CD4-positive, alpha-beta memory T cell (primary cell): ENCODE measurements at regions not wholly inside any gene's neighbourhood (a gene's known extent, or its start where the extent isn't known, plus 50 kb on each side); places are given as distances from the start of the nearest gene placed in this dataset.

ENCODE experiments used
- CTCF ChIA-PET: fragments of 350-600 bp; sonication (Branson Sonifier 250); formaldehyde crosslinking; loops from one replicate; lab custom pipeline; 2021; ENCODE audit warnings: inconsistent platforms; ENCODE audit not compliant: partially characterized antibody; lab: Charles Lee
- POLR2A ChIA-PET: fragments of 350-600 bp; sonication (Branson Sonifier 250); formaldehyde crosslinking; loops from one replicate; lab custom pipeline; 2021; ENCODE audit not compliant: partially characterized antibody; lab: Charles Lee
- DNase-seq, 5 donors: peaks; one replicate each; pipeline versions ENCODE4 v3.0.0 to v3.0.0-alpha.2; 2020 to 2022; ENCODE audit warnings: mixed read lengths in 1 of 5
- H3K27ac ChIP-seq: one replicate; pipeline ENCODE4 v1.7.0; 2013; ENCODE audit warnings: low read depth, low read length
- H3K27me3 ChIP-seq: 2 replicates; pipeline ENCODE4 v1.7.0; 2013; ENCODE audit warnings: mild to moderate bottlenecking, low read length, moderate library complexity; ENCODE audit not compliant: insufficient read depth
- H3K36me3 ChIP-seq: 2 replicates; pipeline ENCODE4 v1.7.0; 2013; ENCODE audit warnings: mild to moderate bottlenecking, low read length, moderate library complexity; ENCODE audit not compliant: insufficient read depth
- H3K4me1 ChIP-seq: 2 replicates; pipeline ENCODE4 v1.7.0; 2013; ENCODE audit warnings: mild to moderate bottlenecking, low read length, moderate library complexity; ENCODE audit not compliant: insufficient read depth
- H3K4me3 ChIP-seq, 2 donors: one replicate each; pipeline ENCODE4 v1.7.0; 2013; ENCODE audit warnings: low read length in 2 of 2, mild to moderate bottlenecking in 1 of 2
- H3K9me3 ChIP-seq, 2 donors: one replicate each; pipeline ENCODE4 v1.7.0; 2013; ENCODE audit warnings: low read length in 2 of 2, control low read depth in 1 of 2; ENCODE audit not compliant: control insufficient read depth in 1 of 2
- H3K27ac Mint-ChIP-seq, 7 donors: one replicate each; pipeline ENCODE4 v1.8.0; 2020 to 2021; ENCODE audit warnings: mixed read lengths in 7 of 7, mild to moderate bottlenecking in 6 of 7, inconsistent platforms in 3 of 7, moderate library complexity in 3 of 7
- H3K27me3 Mint-ChIP-seq, 2 donors: one replicate each; pipeline ENCODE4 v1.8.0; 2020 to 2021; ENCODE audit warnings: mixed read lengths in 2 of 2
- H3K36me3 Mint-ChIP-seq, 2 donors: one replicate each; pipeline ENCODE4 v1.8.0; 2020 to 2021; ENCODE audit warnings: mixed read lengths in 2 of 2, inconsistent platforms in 1 of 2, mild to moderate bottlenecking in 1 of 2
- H3K4me1 Mint-ChIP-seq, 4 donors: one replicate each; pipeline ENCODE4 v1.8.0; 2020 to 2021; ENCODE audit warnings: mixed read lengths in 4 of 4, mild to moderate bottlenecking in 1 of 4
- H3K4me3 Mint-ChIP-seq, 8 donors: one replicate each; pipeline ENCODE4 v1.8.0; 2020 to 2021; ENCODE audit warnings: mixed read lengths in 8 of 8, mild to moderate bottlenecking in 7 of 8, moderate library complexity in 6 of 8, inconsistent platforms in 3 of 8
- H3K9me3 Mint-ChIP-seq, 8 donors: one replicate each; pipeline ENCODE4 v1.8.0; 2020 to 2021; ENCODE audit warnings: mixed read lengths in 8 of 8, mild to moderate bottlenecking in 5 of 8, inconsistent platforms in 3 of 8, moderate library complexity in 1 of 8
- intact Hi-C: fragments of 100-400 bp; cut with micrococcal nuclease; formaldehyde crosslinking; loops from one replicate; pipeline ENCODE4 v1.15.1; 2023

GRCh38 chr5:155461304-155461703 lies 447.7 kb downstream of the KIF4B start:
- ChIA-PET POLR2A (no interaction called here), CTCF (no interaction called here)
- Histone ChIP-seq H3K27me3 (no peaks in the 10 kb centered on the region), H3K4me3 (no peak overlapping the region), H3K27ac (no peak overlapping the region), H3K4me1 (no peaks in the 10 kb centered on the region), H3K9me3 (no peaks in the 10 kb centered on the region), H3K36me3 (no peaks in the 10 kb centered on the region)
- Mint-ChIP-seq H3K9me3 (peaks cover 0 to 3% (median 0%) of the 10 kb centered on the region in 8 donors), H3K36me3 (no peaks in the 10 kb centered on the region), H3K27me3 (no peaks in the 10 kb centered on the region), H3K4me3 (no peak overlapping the region), H3K4me1 (no peaks in the 10 kb centered on the region), H3K27ac (no peak overlapping the region)
- intact Hi-C loops, result no loop called here
- no peak for DNase-seq

- Histone ChIP-seq H3K27me3 (no peaks in the 10 kb centered on the region), H3K27ac (no peak overlapping the region), H3K4me3 (no peak overlapping the region), H3K9me3 (no peaks in the 10 kb centered on the region), H3K4me1 (no peaks in the 10 kb centered on the region), H3K36me3 (no peaks in the 10 kb centered on the region)
- Mint-ChIP-seq H3K9me3 (peaks cover 0 to 2% (median 0%) of the 10 kb centered on the region in 8 donors), H3K4me3 (no peak overlapping the region), H3K36me3 (no peaks in the 10 kb centered on the region), H3K27me3 (no peaks in the 10 kb centered on the region), H3K4me1 (no peaks in the 10 kb centered on the region), H3K27ac (no peak overlapping the region)
- DNase-seq, result no peak
- intact Hi-C loops, result no loop called here
- POLR2A ChIA-PET, result no interaction called here
- CTCF ChIA-PET, result no interaction called here
These were observed 453.3 kb downstream of the KIF4B start for GRCh38 chr5:155466851-155467250.

GRCh38 chr5:155471027-155471426 lies 457.5 kb downstream of the KIF4B start:
- intact Hi-C loops, result no loop called here
- H3K9me3 Mint-ChIP-seq, result peaks cover 0 to 4% (median 0%) of the 10 kb centered on the region in 8 donors
- DNase-seq, result no peak
- H3K27me3 Mint-ChIP-seq, result no peaks in the 10 kb centered on the region
- H3K36me3 Mint-ChIP-seq, result no peaks in the 10 kb centered on the region
- H3K36me3 ChIP-seq, result no peaks in the 10 kb centered on the region
- ChIA-PET POLR2A (no interaction called here), CTCF (no interaction called here)
- no peaks in the 10 kb centered on the region for H3K4me1 Mint-ChIP-seq
- no peak overlapping the region for H3K27ac ChIP-seq
- no peaks in the 10 kb centered on the region for H3K27me3 ChIP-seq
- no peak overlapping the region for H3K4me3 ChIP-seq
- no peak overlapping the region for H3K27ac Mint-ChIP-seq
- H3K4me1 ChIP-seq, result no peaks in the 10 kb centered on the region
- H3K9me3 ChIP-seq, result no peaks in the 10 kb centered on the region
- H3K4me3 Mint-ChIP-seq, result no peak overlapping the region

GRCh38 chr5:155472780-155473179 lies 459.2 kb downstream of the KIF4B start:
- H3K9me3 Mint-ChIP-seq, result peaks cover 0 to 5% (median 0%) of the 10 kb centered on the region in 8 donors
- H3K36me3 ChIP-seq, result no peaks in the 10 kb centered on the region
- H3K4me3 Mint-ChIP-seq, result no peak overlapping the region
- no peak for DNase-seq
- intact Hi-C loops, result no loop called here
- no peak overlapping the region for H3K27ac Mint-ChIP-seq
- no peaks in the 10 kb centered on the region for H3K27me3 Mint-ChIP-seq
- H3K36me3 Mint-ChIP-seq, result no peaks in the 10 kb centered on the region
- H3K4me1 Mint-ChIP-seq, result no peaks in the 10 kb centered on the region
- no peaks in the 10 kb centered on the region for H3K27me3 ChIP-seq
- H3K9me3 ChIP-seq, result no peaks in the 10 kb centered on the region
- CTCF ChIA-PET, result no interaction called here
- no peak overlapping the region for H3K27ac ChIP-seq
- no peaks in the 10 kb centered on the region for H3K4me1 ChIP-seq
- H3K4me3 ChIP-seq, result no peak overlapping the region
- POLR2A ChIA-PET, result no interaction called here

GRCh38 chr5:155475318-155475717 lies 461.8 kb downstream of the KIF4B start:
- H3K27me3 ChIP-seq, result no peaks in the 10 kb centered on the region
- intact Hi-C loops, result no loop called here
- H3K27ac Mint-ChIP-seq, result no peak overlapping the region
- no peaks in the 10 kb centered on the region for H3K36me3 ChIP-seq
- H3K36me3 Mint-ChIP-seq, result no peaks in the 10 kb centered on the region
- CTCF ChIA-PET, result no interaction called here
- H3K4me3 Mint-ChIP-seq, result no peak overlapping the region
- no peak overlapping the region for H3K27ac ChIP-seq
- no peaks in the 10 kb centered on the region for H3K27me3 Mint-ChIP-seq
- no peak for DNase-seq
- no peaks in the 10 kb centered on the region for H3K4me1 ChIP-seq
- H3K4me1 Mint-ChIP-seq, result no peaks in the 10 kb centered on the region
- H3K9me3 ChIP-seq, result no peaks in the 10 kb centered on the region
- no peak overlapping the region for H3K4me3 ChIP-seq
- peaks cover 0 to 5% (median 0%) of the 10 kb centered on the region in 8 donors for H3K9me3 Mint-ChIP-seq
- POLR2A ChIA-PET, result no interaction called here

- no peak overlapping the region for H3K4me3 Mint-ChIP-seq
- DNase-seq, result no peak
- no peaks in the 10 kb centered on the region for H3K36me3 ChIP-seq
- H3K27me3 Mint-ChIP-seq, result no peaks in the 10 kb centered on the region
- no peaks in the 10 kb centered on the region for H3K27me3 ChIP-seq
- intact Hi-C loops, result no loop called here
- no peaks in the 10 kb centered on the region for H3K9me3 ChIP-seq
- H3K4me1 ChIP-seq, result no peaks in the 10 kb centered on the region
- ChIA-PET CTCF (no interaction called here), POLR2A (no interaction called here)
- no peaks in the 10 kb centered on the region for H3K36me3 Mint-ChIP-seq
- no peak overlapping the region for H3K4me3 ChIP-seq
- H3K27ac Mint-ChIP-seq, result no peak overlapping the region
- H3K4me1 Mint-ChIP-seq, result no peaks in the 10 kb centered on the region
- H3K27ac ChIP-seq, result no peak overlapping the region
- H3K9me3 Mint-ChIP-seq, result peaks cover 0 to 6% (median 0%) of the 10 kb centered on the region in 8 donors
These were observed 467.2 kb downstream of the KIF4B start for GRCh38 chr5:155480731-155481131.

- Mint-ChIP-seq H3K27me3 (no peaks in the 10 kb centered on the region), H3K27ac (no peak overlapping the region)
- CTCF ChIA-PET, result no interaction called here
These were observed 467.6 kb downstream of the KIF4B start for GRCh38 chr5:155481182-155481581.

GRCh38 chr5:155482428-155482827 lies 468.9 kb downstream of the KIF4B start:
- no peaks in the 10 kb centered on the region for H3K27me3 ChIP-seq
- no peaks in the 10 kb centered on the region for H3K36me3 ChIP-seq
- H3K4me1 ChIP-seq, result no peaks in the 10 kb centered on the region
- H3K27ac ChIP-seq, result no peak overlapping the region
- no peaks in the 10 kb centered on the region for H3K9me3 ChIP-seq
- H3K9me3 Mint-ChIP-seq, result peaks cover 0 to 5% (median 0%) of the 10 kb centered on the region in 8 donors
- no peaks in the 10 kb centered on the region for H3K27me3 Mint-ChIP-seq
- DNase-seq, result no peak
- H3K27ac Mint-ChIP-seq, result no peak overlapping the region
- intact Hi-C loops, result no loop called here
- H3K4me3 ChIP-seq, result no peak overlapping the region
- no peak overlapping the region for H3K4me3 Mint-ChIP-seq
- H3K4me1 Mint-ChIP-seq, result no peaks in the 10 kb centered on the region
- POLR2A ChIA-PET, result no interaction called here
- H3K36me3 Mint-ChIP-seq, result no peaks in the 10 kb centered on the region
- CTCF ChIA-PET, result no interaction called here

More at GRCh38 chr5:155481182-155481581, 467.6 kb downstream of the KIF4B start:
- no peak overlapping the region for H3K4me3 ChIP-seq
- intact Hi-C loops, result no loop called here
- H3K27ac ChIP-seq, result no peak overlapping the region
- H3K4me1 ChIP-seq, result no peaks in the 10 kb centered on the region
- H3K27me3 ChIP-seq, result no peaks in the 10 kb centered on the region
- no peaks in the 10 kb centered on the region for H3K36me3 Mint-ChIP-seq
- POLR2A ChIA-PET, result no interaction called here
- peaks cover 0 to 5% (median 0%) of the 10 kb centered on the region in 8 donors for H3K9me3 Mint-ChIP-seq
- no peaks in the 10 kb centered on the region for H3K9me3 ChIP-seq
- H3K4me3 Mint-ChIP-seq, result no peak overlapping the region
- no peaks in the 10 kb centered on the region for H3K4me1 Mint-ChIP-seq
- H3K36me3 ChIP-seq, result no peaks in the 10 kb centered on the region
- no peak for DNase-seq
